ENCODE measurements at regions not wholly inside any gene's neighbourhood (a gene's known extent, or its start where the extent isn't known, plus 50 kb on each side); places are given as distances from the start of the nearest gene placed in this dataset.

- DNase-seq, result no peak
- intact Hi-C loops (cut with DNase I), result no loop called here
These were observed 597.7 kb downstream of the OTOL1 start for GRCh38 chr3:162094301-162094700.

GRCh38 chr3:162096874-162097273 lies 600.3 kb downstream of the OTOL1 start:
- intact Hi-C loops (cut with DNase I), result no loop called here
- DNase-seq, result no peak

- intact Hi-C loops (cut with DNase I), result no loop called here
These were observed 607.2 kb downstream of the OTOL1 start for GRCh38 chr3:162103808-162104207.

GRCh38 chr3:162111861-162112260 lies 615.3 kb downstream of the OTOL1 start:
- DNase-seq, result no peak
- intact Hi-C loops (cut with DNase I), result no loop called here

More at GRCh38 chr3:162103808-162104207, 607.2 kb downstream of the OTOL1 start:
- no peak for DNase-seq

GRCh38 chr3:162112719-162113118 lies 616.1 kb downstream of the OTOL1 start:
- no peak for DNase-seq
- intact Hi-C loops (cut with DNase I), result no loop called here

- no peak for DNase-seq
- intact Hi-C loops (cut with DNase I), result no loop called here
These were observed 621.4 kb downstream of the OTOL1 start for GRCh38 chr3:162117961-162118360.

GRCh38 chr3:162119651-162120050 lies 623.0 kb downstream of the OTOL1 start:
- no peak for DNase-seq
- intact Hi-C loops (cut with DNase I), result no loop called here

- no peak for DNase-seq
- intact Hi-C loops (cut with DNase I), result no loop called here
These were observed 625.8 kb downstream of the OTOL1 start for GRCh38 chr3:162122405-162122804.

- intact Hi-C loops (cut with DNase I), result no loop called here
- no peak for DNase-seq
These were observed 629.2 kb downstream of the OTOL1 start for GRCh38 chr3:162125790-162126189.

GRCh38 chr3:162130582-162130981 lies 634.0 kb downstream of the OTOL1 start:
- intact Hi-C loops (cut with DNase I), result no loop called here
- no peak for DNase-seq

- no peak for DNase-seq
- intact Hi-C loops (cut with DNase I), result no loop called here
These were observed 636.4 kb downstream of the OTOL1 start for GRCh38 chr3:162132981-162133380.

- no peak for DNase-seq
- intact Hi-C loops (cut with DNase I), result no loop called here
These were observed 638.0 kb downstream of the OTOL1 start for GRCh38 chr3:162134571-162134970.

GRCh38 chr3:162136136-162136535 lies 639.5 kb downstream of the OTOL1 start:
- intact Hi-C loops (cut with DNase I), result no loop called here

GRCh38 chr3:162138509-162138908 lies 641.9 kb downstream of the OTOL1 start:
- no peak for DNase-seq
- intact Hi-C loops (cut with DNase I), result no loop called here

More at GRCh38 chr3:162136136-162136535, 639.5 kb downstream of the OTOL1 start:
- DNase-seq, result no peak

GRCh38 chr3:162139841-162140240 lies 643.2 kb downstream of the OTOL1 start:
- intact Hi-C loops (cut with DNase I), result no loop called here
- DNase-seq, result no peak

GRCh38 chr3:162141272-162141791 lies 644.7 kb downstream of the OTOL1 start:
- intact Hi-C loops (cut with DNase I), result no loop called here

GRCh38 chr3:162142511-162142910 lies 645.9 kb downstream of the OTOL1 start:
- DNase-seq, result no peak
- intact Hi-C loops (cut with DNase I), result no loop called here

More at GRCh38 chr3:162141272-162141791, 644.7 kb downstream of the OTOL1 start:
- no peak for DNase-seq

- DNase-seq, result no peak
- intact Hi-C loops (cut with DNase I), result no loop called here
These were observed 646.6 kb downstream of the OTOL1 start for GRCh38 chr3:162143180-162143579.

- no peak for DNase-seq
- intact Hi-C loops (cut with DNase I), result no loop called here
These were observed 651.4 kb downstream of the OTOL1 start for GRCh38 chr3:162147996-162148395.

GRCh38 chr3:162150790-162151189 lies 654.2 kb downstream of the OTOL1 start:
- intact Hi-C loops (cut with DNase I), result no loop called here
- DNase-seq, result no peak

GRCh38 chr3:162152636-162153035 lies 656.0 kb downstream of the OTOL1 start:
- intact Hi-C loops (cut with DNase I), result no loop called here
- no peak for DNase-seq

GRCh38 chr3:162161595-162161994 lies 665.0 kb downstream of the OTOL1 start:
- DNase-seq, result no peak
- intact Hi-C loops (cut with DNase I), result no loop called here

- DNase-seq, result no peak
- intact Hi-C loops (cut with DNase I), result no loop called here
These were observed 668.7 kb downstream of the OTOL1 start for GRCh38 chr3:162165346-162165745.

Data from posterior cingulate gyrus (tissue), 11 donors.